Activated naive CD8-positive, alpha-beta T cell treated with anti-CD3 and anti-CD28 coated beads, Interleukin-2, amount 50 U/mL, for 24 hours (primary cell): ENCODE measurements at regions not wholly inside any gene's neighbourhood (a gene's known extent, or its start where the extent isn't known, plus 50 kb on each side); places are given as distances from the start of the nearest gene placed in this dataset.
A peak's percentile ranks its signal among the peaks of the same experiment; 100 is the strongest.

Experiments
- ATAC-seq: fragments of 150-1000 bp; cut with Tn5 transposase; one replicate; pipeline ENCODE4 v1.10.0; 2021
- DNase-seq: peaks from one replicate; pipeline ENCODE4 v3.0.0; 2021
- H3K27ac Mint-ChIP-seq: one replicate; pipeline ENCODE4 v1.8.0; 2021; ENCODE audit warnings: mild to moderate bottlenecking, mixed read lengths
- H3K27me3 Mint-ChIP-seq: one replicate; pipeline ENCODE4 v1.8.0; 2021; ENCODE audit warnings: mixed read lengths
- H3K36me3 Mint-ChIP-seq: one replicate; pipeline ENCODE4 v1.8.0; 2021; ENCODE audit warnings: low read depth, mixed read lengths
- H3K4me1 Mint-ChIP-seq: one replicate; pipeline ENCODE4 v1.8.0; 2021; ENCODE audit warnings: mixed read lengths
- H3K4me3 Mint-ChIP-seq: one replicate; pipeline ENCODE4 v1.8.0; 2021; ENCODE audit warnings: mild to moderate bottlenecking, moderate library complexity, mixed read lengths
- H3K9me3 Mint-ChIP-seq: one replicate; pipeline ENCODE4 v1.8.0; 2021; ENCODE audit warnings: mixed read lengths

DNA sequence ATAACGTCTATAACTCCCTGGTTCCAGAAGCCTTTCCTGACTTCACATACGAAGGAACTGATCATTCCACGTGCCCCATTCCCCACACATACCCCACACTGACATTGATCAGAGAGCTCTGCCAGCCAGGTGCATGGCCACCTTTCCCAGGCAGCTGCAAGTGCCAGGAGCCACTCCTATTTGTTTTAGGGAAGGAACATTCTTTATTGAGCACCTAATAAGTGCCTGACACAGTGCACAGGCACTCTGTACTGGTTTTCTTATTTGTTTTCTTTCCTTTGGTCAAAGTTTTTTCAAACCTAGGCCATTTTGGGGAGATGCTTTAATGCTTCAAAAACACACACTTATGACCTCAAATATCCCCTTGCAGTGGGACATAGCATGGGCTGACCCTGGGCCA is 50.0 kb downstream of the PITPNM2 start:
- Mint-ChIP-seq H3K9me3 (no peaks in the 10 kb centered on the region), H3K4me1 (peaks cover 29% of the 10 kb centered on the region), H3K27ac (no peak overlapping the region), H3K36me3 (no peaks in the 10 kb centered on the region), H3K4me3 (no peak overlapping the region), H3K27me3 (no peaks in the 10 kb centered on the region)
- DNase-seq (no peak), ATAC-seq (no peak)

DNA sequence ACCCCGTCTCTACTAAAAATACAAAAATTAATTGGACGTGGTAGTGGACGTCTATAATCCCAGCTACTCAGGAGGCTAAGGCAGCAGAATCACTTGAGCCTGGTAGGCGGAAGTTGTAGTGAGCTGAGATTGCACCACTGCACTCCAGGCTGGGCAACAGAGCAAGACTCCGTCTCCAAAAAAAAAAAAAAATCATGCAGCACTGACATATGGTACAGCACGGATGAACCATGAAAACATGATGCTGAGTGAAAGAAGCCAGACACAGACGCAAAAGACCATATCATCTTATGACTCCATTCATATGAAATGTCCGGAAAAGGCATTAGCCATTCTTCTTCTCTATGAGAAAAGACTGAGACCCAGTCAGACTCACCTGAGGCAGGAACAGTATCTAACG is 50.4 kb downstream of the PITPNM2 start:
- Mint-ChIP-seq H3K9me3 (no peaks in the 10 kb centered on the region), H3K36me3 (no peaks in the 10 kb centered on the region), H3K4me3 (no peak overlapping the region), H3K27me3 (no peaks in the 10 kb centered on the region), H3K27ac (no peak overlapping the region), H3K4me1 (peaks cover 25% of the 10 kb centered on the region)
- ATAC-seq (no peak), DNase-seq (no peak)

DNA sequence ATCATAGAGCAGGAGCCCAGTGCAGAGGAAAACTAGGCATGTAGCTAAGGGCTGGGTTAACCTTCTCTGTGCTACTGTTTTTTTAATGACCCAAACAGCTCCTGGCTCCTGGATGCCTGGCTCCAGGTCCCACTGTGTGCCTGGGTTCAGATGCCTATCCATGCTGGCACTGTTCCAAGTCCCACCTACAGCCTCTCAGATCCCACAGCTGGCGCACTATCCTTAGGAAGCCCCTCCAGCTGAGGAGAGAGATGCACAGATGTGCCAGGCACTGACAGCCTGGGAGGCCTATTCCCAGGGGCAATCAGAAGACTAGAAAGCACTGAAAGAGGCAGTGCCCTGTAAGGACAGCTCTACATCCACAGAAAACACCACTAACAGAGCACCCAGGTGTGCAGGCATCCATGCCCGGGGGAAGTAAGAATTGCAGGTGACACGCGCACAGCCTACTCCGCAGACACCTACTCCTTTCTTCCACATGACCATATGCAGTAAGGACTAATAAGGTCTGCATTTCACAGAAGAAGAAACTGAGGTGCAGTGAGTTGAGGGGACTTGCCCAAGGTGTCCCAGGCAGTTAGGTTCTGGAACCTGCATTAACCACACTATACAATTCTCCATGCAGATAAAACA is 51.2 kb downstream of the PITPNM2 start:
- Mint-ChIP-seq H3K4me1 (peaks cover 17% of the 10 kb centered on the region), H3K27me3 (no peaks in the 10 kb centered on the region), H3K27ac (no peak overlapping the region), H3K36me3 (no peaks in the 10 kb centered on the region), H3K4me3 (no peak overlapping the region), H3K9me3 (no peaks in the 10 kb centered on the region)
- ATAC-seq (no peak), DNase-seq (no peak)

DNA sequence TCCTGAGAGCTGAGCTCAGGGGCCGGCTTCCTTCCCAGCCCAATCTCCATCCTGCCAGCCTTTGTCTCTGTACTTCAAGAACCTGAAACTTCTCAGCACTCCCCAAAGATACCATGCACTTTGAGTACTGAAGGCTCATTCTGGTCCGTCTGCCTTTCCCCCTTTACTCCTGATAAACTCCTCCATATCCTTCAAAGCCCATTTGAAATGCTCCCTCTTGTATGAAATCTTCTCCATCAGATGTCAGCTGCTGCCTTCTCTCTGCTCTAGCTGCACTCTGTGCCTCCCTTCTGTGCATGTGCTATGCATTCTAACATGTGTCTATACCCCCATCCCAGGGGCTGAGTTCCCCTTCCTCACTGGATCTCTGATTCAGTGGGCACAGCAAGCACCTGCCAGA is 52.1 kb downstream of the PITPNM2 start:
- no peak overlapping the region for H3K27ac Mint-ChIP-seq
- H3K36me3 Mint-ChIP-seq: no peaks in the 10 kb centered on the region
- H3K9me3 Mint-ChIP-seq: no peaks in the 10 kb centered on the region
- H3K27me3 Mint-ChIP-seq: no peaks in the 10 kb centered on the region
- peaks cover 11% of the 10 kb centered on the region for H3K4me1 Mint-ChIP-seq
- ATAC-seq (no peak), DNase-seq (no peak)
- no peak overlapping the region for H3K4me3 Mint-ChIP-seq

DNA sequence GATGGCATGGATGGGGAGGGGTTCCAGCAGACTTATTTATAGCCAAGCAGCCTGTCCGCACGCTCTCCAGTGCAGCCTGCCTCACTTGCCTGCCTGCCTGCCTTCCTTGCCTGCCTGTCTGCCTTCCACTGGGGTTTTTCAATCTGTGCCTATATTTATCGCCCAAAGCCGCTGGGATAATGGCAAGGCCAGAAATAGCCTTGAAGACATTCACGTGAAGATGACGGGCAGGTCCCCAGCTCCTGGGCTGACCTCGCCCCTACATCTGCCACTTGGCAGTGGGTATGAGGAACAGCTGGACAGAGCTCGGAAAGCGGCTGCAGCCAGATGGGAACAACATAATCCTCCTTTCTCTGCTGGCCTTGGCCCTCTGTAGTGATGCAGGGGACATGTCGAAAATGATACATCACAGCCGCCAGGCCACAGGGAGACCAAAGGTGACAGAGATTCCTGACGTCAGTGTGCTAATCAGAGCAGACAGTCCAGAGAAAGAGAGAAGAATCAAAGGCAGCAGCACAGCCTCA is 53.3 kb downstream of the PITPNM2 start:
- no peak overlapping the region for H3K27ac Mint-ChIP-seq
- no peaks in the 10 kb centered on the region for H3K9me3 Mint-ChIP-seq
- H3K27me3 Mint-ChIP-seq: no peaks in the 10 kb centered on the region
- no peak overlapping the region for H3K4me3 Mint-ChIP-seq
- no peak for DNase-seq
- no peak for ATAC-seq
- H3K4me1 Mint-ChIP-seq: peaks cover 6% of the 10 kb centered on the region
- H3K36me3 Mint-ChIP-seq: no peaks in the 10 kb centered on the region

DNA sequence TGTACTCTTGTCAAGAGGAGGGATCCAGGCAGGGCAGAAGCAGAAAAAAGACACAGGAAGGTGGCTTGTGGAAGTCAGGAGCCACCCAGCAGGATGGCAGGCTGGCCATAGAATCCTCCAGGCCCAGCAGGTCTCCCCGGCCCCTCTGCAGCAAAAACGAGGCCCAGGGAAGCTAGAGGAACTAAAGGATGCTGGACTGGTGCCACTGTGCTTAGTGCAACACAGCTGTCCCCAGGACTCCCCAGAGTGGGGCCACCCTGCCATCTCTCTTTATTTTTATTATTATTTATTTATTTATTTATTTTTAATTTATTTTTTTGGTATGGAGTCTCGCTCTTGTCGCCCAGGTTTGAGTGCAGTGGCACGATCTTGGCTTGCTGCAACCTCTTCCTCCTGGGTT is 54.1 kb downstream of the PITPNM2 start:
- H3K27me3 Mint-ChIP-seq: no peaks in the 10 kb centered on the region
- no peak for DNase-seq
- H3K36me3 Mint-ChIP-seq: no peaks in the 10 kb centered on the region
- no peak overlapping the region for H3K4me3 Mint-ChIP-seq
- ATAC-seq: no peak
- H3K9me3 Mint-ChIP-seq: no peaks in the 10 kb centered on the region
- H3K27ac Mint-ChIP-seq: no peak overlapping the region
- H3K4me1 Mint-ChIP-seq: peaks cover 1% of the 10 kb centered on the region

DNA sequence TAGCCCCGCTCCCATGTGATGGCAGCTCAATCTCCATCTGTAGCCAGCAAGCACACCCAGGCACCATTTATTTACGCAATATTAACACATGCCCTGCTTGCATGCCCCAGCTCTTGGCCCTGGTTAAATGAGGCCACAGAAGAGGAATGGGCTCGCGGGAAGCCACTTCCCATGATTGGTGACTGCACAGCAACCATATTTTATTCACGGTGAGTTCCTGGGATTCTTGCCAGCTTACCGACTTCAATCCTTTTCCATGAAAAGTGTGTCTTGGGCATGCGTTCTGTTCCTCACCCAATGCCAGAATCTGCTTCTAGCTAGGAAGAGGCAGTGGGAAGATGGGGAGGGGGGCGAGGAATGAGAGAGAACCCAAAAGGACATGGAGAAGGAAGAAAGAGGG is 54.7 kb downstream of the PITPNM2 start:
- ATAC-seq: no peak
- H3K4me1 Mint-ChIP-seq: peaks cover 4% of the 10 kb centered on the region
- H3K27me3 Mint-ChIP-seq: no peaks in the 10 kb centered on the region
- no peak for DNase-seq
- no peaks in the 10 kb centered on the region for H3K9me3 Mint-ChIP-seq
- H3K36me3 Mint-ChIP-seq: no peaks in the 10 kb centered on the region
- no peak overlapping the region for H3K27ac Mint-ChIP-seq
- no peak overlapping the region for H3K4me3 Mint-ChIP-seq

DNA sequence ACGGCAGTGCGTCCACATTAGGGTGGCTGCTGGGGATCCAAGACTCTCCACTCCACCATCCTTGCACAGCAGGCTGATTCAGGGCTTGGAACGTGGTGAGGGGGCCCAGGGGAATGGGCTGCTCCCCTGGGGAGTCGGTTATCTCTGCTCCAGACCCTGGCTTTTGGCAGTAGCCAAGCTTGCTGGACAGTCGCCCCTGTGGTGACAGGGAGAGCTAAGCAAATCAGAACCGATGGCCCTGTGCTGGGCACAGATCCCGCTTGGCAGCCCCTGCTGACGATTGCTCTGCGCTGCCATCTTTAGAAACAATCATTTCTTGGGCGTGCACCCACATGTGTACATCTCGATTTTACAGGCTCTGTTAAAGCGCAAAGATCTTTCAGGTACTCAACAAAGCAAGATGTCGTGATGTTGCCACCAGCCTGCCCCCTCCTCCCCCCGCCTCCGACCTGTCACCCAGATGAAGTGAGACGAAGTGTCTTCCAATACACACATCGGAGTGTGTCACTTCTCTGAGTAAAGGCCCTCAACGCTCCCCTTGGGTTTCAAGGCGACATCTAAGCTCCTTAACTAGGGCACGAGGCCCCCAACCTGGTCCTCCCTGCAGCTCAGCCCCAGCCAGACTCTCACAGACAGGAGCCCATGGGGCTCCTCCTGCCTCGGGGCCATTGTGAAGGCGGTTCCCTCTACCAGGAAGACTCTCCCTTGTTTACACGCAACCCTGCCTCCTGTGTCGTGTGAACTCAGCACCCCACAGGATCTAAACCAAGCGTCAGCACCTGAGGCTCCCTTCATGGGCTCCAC is 55.6 kb downstream of the PITPNM2 start:
- Mint-ChIP-seq H3K27ac (no peak overlapping the region), H3K36me3 (no peaks in the 10 kb centered on the region)

DNA sequence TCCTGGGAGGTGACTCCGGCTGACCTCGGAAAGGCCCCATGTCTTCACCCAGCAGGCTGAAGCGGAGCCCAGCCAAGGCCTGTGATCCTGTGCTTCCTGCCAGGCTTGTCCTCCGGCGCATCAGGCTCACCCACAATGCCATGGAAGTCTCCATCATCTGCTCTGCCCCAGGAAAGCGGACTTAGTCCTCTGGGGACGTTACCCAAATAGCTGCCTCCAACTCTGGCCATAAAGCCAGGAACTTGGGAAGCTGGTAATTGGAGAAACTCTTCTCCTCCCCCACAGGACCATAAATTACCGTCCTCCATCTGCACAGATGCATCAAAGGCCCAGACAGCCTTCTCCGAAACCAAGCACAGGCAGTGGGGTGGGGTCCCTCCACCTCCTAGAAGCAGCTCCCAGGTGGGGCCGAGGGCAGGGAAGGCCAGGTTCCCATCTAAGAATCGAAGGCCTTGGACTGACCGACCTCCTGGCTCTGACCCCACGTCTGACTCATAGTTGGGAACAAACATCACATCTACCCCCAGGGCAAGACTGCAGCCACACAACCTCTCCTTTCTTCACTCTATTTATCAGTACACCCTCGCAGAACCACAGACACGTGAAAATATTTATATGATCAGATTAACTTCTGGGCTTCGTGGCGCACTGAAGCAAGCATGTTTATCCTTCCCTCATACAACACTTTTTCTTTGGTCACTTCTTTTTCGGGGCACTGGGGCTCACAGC is 56.4 kb downstream of the PITPNM2 start:
- no peak for ATAC-seq

More for the DNA sequence above, 55.6 kb downstream of the PITPNM2 start:
- Mint-ChIP-seq H3K9me3 (no peaks in the 10 kb centered on the region), H3K4me3 (no peak overlapping the region), H3K27me3 (no peaks in the 10 kb centered on the region), H3K4me1 (peaks cover 8% of the 10 kb centered on the region)
- DNase-seq (no peak), ATAC-seq (no peak)

DNA sequence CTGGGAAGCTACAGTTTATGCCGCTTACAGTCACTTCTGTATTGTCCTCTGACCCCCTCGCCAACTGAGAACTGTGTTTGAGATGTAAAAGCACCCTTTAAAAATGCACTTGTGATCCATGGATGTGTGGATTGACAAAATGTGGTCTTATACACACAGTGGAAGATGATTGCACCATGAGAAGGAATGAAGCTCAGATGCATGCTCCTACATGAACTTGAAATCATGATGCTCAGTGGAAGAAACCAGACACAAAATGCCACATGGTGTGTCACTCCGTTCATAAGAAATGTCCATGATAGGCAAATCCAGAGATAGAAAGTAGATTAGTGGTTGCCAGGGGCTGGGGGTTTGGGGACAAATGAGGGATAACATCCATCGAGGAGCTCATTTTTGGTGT is 58.0 kb downstream of the PITPNM2 start:
- no peaks in the 10 kb centered on the region for H3K27me3 Mint-ChIP-seq
- no peaks in the 10 kb centered on the region for H3K9me3 Mint-ChIP-seq
- H3K4me3 Mint-ChIP-seq: no peak overlapping the region
- H3K4me1 Mint-ChIP-seq: peaks cover 22% of the 10 kb centered on the region
- ATAC-seq: no peak
- H3K27ac Mint-ChIP-seq: no peak overlapping the region
- DNase-seq: no peak
- H3K36me3 Mint-ChIP-seq: no peaks in the 10 kb centered on the region

More for the DNA sequence above, 56.4 kb downstream of the PITPNM2 start:
- DNase-seq: no peak
- Mint-ChIP-seq H3K27ac (no peak overlapping the region), H3K4me3 (no peak overlapping the region), H3K4me1 (peaks cover 16% of the 10 kb centered on the region), H3K9me3 (no peaks in the 10 kb centered on the region), H3K36me3 (no peaks in the 10 kb centered on the region), H3K27me3 (no peaks in the 10 kb centered on the region)

DNA sequence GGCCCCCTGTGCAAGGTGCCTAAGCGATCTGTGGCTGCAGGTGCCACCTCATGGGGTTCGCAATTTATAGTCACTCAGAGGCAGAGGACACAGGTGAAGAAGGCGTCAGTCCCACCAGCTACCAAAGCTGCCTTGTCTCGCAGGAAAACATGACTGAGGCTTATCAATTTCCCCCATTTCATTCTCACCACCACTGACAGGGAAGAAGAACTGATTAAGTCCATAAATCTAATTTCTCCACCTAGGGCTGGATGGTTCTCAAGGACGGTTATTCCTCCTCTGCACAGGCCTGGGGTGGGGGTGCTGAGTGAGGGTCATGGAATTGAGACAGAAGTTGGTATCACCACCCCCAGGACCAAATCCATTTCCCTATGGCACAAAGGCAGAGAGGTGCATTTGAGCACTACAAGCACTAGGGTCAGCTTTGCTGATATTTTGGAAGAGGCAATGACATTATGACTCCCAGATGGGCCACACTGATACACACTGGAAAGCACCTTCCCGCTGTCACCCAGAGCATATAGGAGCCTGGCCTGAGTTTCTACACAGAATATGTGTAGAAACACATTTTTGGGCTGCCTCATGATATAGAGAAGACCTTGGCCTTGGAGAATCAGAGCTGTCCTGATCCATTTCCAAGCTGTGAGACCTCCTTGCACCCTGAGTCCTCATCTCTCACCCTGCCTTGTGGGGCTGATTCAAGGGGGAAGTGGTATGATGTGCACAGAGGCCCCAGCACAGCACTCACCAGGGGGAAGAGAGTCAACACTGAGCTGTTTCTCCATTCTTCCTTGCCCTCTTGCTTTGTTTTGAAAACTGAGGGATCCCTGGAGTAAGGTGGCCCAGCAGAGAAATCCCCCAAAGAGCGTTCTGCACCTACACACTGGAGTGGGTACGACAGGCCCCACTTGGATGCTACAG is 59.4 kb downstream of the PITPNM2 start:
- H3K4me1 Mint-ChIP-seq: peaks cover 22% of the 10 kb centered on the region
- no peaks in the 10 kb centered on the region for H3K36me3 Mint-ChIP-seq
- ATAC-seq (no peak), DNase-seq (no peak)
- H3K27ac Mint-ChIP-seq: no peak overlapping the region
- no peaks in the 10 kb centered on the region for H3K9me3 Mint-ChIP-seq
- H3K27me3 Mint-ChIP-seq: no peaks in the 10 kb centered on the region
- H3K4me3 Mint-ChIP-seq: no peak overlapping the region

DNA sequence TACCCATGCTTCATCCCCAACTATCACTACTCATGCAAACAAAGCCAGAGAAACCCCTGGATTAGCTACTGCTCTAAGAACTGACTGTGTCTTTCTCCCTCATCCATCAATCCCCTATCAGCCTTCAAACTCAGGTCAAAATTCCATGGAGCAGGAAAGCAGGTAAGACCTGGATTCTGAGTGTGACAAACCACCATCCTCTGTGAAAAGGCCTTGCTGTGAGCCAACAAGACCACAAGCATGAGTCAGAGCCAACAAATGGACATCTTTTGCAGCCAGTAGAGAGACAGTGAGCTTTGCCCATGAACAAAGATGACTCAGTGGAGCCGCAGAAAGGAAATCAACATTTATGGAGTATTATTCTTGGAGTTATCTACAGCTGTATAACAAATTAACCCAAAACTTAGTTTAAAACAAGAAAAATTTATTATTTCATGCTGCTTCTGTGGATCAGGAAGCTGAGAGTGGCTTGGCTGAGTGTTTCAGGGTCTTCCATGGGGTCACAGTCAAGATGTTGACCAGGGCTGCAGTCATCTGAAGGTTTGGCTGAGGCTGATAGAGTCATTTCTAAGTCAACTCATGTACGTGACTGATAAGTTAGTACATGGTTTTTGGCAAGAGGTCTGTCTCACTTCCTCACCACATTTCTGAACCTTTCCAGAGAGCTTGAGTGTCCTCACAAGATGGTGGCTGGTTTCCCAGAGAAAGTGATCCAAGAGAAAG is 61.1 kb downstream of the PITPNM2 start:
- H3K27me3 Mint-ChIP-seq: no peaks in the 10 kb centered on the region
- H3K27ac Mint-ChIP-seq: peak overlapping the region; percentile 43
- H3K9me3 Mint-ChIP-seq: no peaks in the 10 kb centered on the region
- no peak overlapping the region for H3K4me3 Mint-ChIP-seq
- ATAC-seq (peak; percentile 73), DNase-seq (no peak)
- peaks cover 29% of the 10 kb centered on the region for H3K4me1 Mint-ChIP-seq
- H3K36me3 Mint-ChIP-seq: no peaks in the 10 kb centered on the region

DNA sequence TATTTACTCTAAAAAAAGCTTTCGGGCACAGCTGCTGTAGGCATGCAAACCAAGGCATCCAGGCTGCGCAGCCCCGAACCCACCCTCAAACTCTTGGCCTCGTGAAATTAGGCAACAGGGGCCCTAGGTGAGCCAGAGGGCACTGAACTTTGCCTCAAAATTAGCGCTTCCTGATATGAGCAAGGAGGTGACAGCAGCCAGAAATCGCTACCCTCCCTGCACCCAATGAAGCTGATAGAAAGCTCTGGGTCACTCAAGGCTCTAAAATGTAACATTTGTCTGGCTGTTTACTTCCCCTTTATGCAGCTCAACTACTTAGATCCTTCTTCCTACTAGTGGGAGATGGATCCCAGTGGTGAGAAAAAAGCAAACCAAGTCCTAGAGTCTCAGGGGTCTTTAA is 61.8 kb downstream of the PITPNM2 start:
- ATAC-seq: no peak
- Mint-ChIP-seq H3K27ac (no peak overlapping the region), H3K36me3 (no peaks in the 10 kb centered on the region), H3K27me3 (no peaks in the 10 kb centered on the region), H3K4me3 (no peak overlapping the region), H3K9me3 (no peaks in the 10 kb centered on the region), H3K4me1 (peaks cover 32% of the 10 kb centered on the region)
- DNase-seq: no peak
